K562 (cell line): ENCODE measurements at regions not wholly inside any gene's neighbourhood (a gene's known extent, or its start where the extent isn't known, plus 50 kb on each side); places are given as distances from the start of the nearest gene placed in this dataset.

Experiments
- EWSR1 ChIP-seq: fragments of 450-650 bp; IDR thresholded peaks from 2 replicates; pipeline ENCODE4 v1.6.1; 2018; ENCODE audit warnings: borderline replicate concordance, mild to moderate bottlenecking, low read depth, moderate library complexity; ENCODE audit not compliant: partially characterized antibody
- RBFOX2 ChIP-seq: fragments of 200-400 bp; formaldehyde crosslinking; IDR thresholded peaks from 2 replicates; pipeline ENCODE4 v1.6.1; 2017; ENCODE audit warnings: low read depth, mild to moderate bottlenecking, low read length, moderate library complexity
- TRIM25 ChIP-seq: fragments of 450-650 bp; IDR thresholded peaks from 2 replicates; pipeline ENCODE4 v1.7.0; 2016; ENCODE audit warnings: borderline replicate concordance
- WHSC1 ChIP-seq: IDR thresholded peaks from one replicate; pipeline ENCODE4 v1.6.1; 2012; ENCODE audit warnings: low read length, control low read depth, inconsistent platforms
- TF ChIP-seq, protein P1 (sequence below): fragments of 450-650 bp; IDR thresholded peaks from 2 replicates; pipeline ENCODE4 v1.6.1; 2016; ENCODE audit warnings: mild to moderate bottlenecking, moderate library complexity

GRCh38 chr2:23028106-23028505 is 356.9 kb upstream of the KLHL29 start (continued):
- TF ChIP-seq, protein P1, sequence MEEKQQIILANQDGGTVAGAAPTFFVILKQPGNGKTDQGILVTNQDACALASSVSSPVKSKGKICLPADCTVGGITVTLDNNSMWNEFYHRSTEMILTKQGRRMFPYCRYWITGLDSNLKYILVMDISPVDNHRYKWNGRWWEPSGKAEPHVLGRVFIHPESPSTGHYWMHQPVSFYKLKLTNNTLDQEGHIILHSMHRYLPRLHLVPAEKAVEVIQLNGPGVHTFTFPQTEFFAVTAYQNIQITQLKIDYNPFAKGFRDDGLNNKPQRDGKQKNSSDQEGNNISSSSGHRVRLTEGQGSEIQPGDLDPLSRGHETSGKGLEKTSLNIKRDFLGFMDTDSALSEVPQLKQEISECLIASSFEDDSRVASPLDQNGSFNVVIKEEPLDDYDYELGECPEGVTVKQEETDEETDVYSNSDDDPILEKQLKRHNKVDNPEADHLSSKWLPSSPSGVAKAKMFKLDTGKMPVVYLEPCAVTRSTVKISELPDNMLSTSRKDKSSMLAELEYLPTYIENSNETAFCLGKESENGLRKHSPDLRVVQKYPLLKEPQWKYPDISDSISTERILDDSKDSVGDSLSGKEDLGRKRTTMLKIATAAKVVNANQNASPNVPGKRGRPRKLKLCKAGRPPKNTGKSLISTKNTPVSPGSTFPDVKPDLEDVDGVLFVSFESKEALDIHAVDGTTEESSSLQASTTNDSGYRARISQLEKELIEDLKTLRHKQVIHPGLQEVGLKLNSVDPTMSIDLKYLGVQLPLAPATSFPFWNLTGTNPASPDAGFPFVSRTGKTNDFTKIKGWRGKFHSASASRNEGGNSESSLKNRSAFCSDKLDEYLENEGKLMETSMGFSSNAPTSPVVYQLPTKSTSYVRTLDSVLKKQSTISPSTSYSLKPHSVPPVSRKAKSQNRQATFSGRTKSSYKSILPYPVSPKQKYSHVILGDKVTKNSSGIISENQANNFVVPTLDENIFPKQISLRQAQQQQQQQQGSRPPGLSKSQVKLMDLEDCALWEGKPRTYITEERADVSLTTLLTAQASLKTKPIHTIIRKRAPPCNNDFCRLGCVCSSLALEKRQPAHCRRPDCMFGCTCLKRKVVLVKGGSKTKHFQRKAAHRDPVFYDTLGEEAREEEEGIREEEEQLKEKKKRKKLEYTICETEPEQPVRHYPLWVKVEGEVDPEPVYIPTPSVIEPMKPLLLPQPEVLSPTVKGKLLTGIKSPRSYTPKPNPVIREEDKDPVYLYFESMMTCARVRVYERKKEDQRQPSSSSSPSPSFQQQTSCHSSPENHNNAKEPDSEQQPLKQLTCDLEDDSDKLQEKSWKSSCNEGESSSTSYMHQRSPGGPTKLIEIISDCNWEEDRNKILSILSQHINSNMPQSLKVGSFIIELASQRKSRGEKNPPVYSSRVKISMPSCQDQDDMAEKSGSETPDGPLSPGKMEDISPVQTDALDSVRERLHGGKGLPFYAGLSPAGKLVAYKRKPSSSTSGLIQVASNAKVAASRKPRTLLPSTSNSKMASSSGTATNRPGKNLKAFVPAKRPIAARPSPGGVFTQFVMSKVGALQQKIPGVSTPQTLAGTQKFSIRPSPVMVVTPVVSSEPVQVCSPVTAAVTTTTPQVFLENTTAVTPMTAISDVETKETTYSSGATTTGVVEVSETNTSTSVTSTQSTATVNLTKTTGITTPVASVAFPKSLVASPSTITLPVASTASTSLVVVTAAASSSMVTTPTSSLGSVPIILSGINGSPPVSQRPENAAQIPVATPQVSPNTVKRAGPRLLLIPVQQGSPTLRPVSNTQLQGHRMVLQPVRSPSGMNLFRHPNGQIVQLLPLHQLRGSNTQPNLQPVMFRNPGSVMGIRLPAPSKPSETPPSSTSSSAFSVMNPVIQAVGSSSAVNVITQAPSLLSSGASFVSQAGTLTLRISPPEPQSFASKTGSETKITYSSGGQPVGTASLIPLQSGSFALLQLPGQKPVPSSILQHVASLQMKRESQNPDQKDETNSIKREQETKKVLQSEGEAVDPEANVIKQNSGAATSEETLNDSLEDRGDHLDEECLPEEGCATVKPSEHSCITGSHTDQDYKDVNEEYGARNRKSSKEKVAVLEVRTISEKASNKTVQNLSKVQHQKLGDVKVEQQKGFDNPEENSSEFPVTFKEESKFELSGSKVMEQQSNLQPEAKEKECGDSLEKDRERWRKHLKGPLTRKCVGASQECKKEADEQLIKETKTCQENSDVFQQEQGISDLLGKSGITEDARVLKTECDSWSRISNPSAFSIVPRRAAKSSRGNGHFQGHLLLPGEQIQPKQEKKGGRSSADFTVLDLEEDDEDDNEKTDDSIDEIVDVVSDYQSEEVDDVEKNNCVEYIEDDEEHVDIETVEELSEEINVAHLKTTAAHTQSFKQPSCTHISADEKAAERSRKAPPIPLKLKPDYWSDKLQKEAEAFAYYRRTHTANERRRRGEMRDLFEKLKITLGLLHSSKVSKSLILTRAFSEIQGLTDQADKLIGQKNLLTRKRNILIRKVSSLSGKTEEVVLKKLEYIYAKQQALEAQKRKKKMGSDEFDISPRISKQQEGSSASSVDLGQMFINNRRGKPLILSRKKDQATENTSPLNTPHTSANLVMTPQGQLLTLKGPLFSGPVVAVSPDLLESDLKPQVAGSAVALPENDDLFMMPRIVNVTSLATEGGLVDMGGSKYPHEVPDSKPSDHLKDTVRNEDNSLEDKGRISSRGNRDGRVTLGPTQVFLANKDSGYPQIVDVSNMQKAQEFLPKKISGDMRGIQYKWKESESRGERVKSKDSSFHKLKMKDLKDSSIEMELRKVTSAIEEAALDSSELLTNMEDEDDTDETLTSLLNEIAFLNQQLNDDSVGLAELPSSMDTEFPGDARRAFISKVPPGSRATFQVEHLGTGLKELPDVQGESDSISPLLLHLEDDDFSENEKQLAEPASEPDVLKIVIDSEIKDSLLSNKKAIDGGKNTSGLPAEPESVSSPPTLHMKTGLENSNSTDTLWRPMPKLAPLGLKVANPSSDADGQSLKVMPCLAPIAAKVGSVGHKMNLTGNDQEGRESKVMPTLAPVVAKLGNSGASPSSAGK: no peak
- no peak for TF ChIP-seq TRIM25
- no peak for TF ChIP-seq RBFOX2
- no peak for TF ChIP-seq WHSC1
- no peak for TF ChIP-seq EWSR1
- TF ChIP-seq, all 486 proteins: peak for 0
